GM12865 (cell line): ENCODE measurements at regions not wholly inside any gene's neighbourhood (a gene's known extent, or its start where the extent isn't known, plus 50 kb on each side); places are given as distances from the start of the nearest gene placed in this dataset.

Source experiments
- DNase-seq: peaks from one replicate; pipeline ENCODE4 v3.0.0; 2010; ENCODE audit warnings: low read depth
- H3K4me3 ChIP-seq: 2 replicates; pipeline ENCODE4 v1.5.1; 2011; ENCODE audit warnings: mild to moderate bottlenecking, low read depth, low read length, control low read depth
- CTCF ChIP-seq: IDR thresholded peaks from 2 replicates; pipeline ENCODE4 v1.5.1; 2011; ENCODE audit warnings: low read length, control low read depth, low read depth, inconsistent platforms; ENCODE audit not compliant: insufficient read depth; ENCODE audit errors: missing control alignments

- DNase-seq, result no peak
- no peak for TF ChIP-seq CTCF
- no peak overlapping the region for H3K4me3 ChIP-seq
These were observed 170.3 kb downstream of the MAF start for GRCh38 chr16:79430191-79430678.

- TF ChIP-seq CTCF, result no peak
- no peak for DNase-seq
- H3K4me3 ChIP-seq, result no peak overlapping the region
These were observed 171.0 kb downstream of the MAF start for GRCh38 chr16:79429381-79430190.

- no peak for DNase-seq
- no peak for TF ChIP-seq CTCF
- no peak overlapping the region for H3K4me3 ChIP-seq
These were observed 173.9 kb downstream of the MAF start for GRCh38 chr16:79426663-79427062.

- no peak overlapping the region for H3K4me3 ChIP-seq
- TF ChIP-seq CTCF, result no peak
- DNase-seq, result no peak
These were observed 178.5 kb downstream of the MAF start for GRCh38 chr16:79422064-79422463.

- H3K4me3 ChIP-seq, result no peak overlapping the region
- no peak for DNase-seq
- no peak for TF ChIP-seq CTCF
These were observed 179.4 kb downstream of the MAF start for GRCh38 chr16:79421126-79421525.

- TF ChIP-seq CTCF, result no peak
- H3K4me3 ChIP-seq, result no peak overlapping the region
- DNase-seq, result no peak
These were observed 180.0 kb downstream of the MAF start for GRCh38 chr16:79420493-79420892.

GRCh38 chr16:79419148-79419547 lies 181.4 kb downstream of the MAF start:
- no peak for DNase-seq
- H3K4me3 ChIP-seq, result no peak overlapping the region
- no peak for TF ChIP-seq CTCF
